SW480 (cell line): ENCODE measurements at regions not wholly inside any gene's neighbourhood (a gene's known extent, or its start where the extent isn't known, plus 50 kb on each side); places are given as distances from the start of the nearest gene placed in this dataset.
"Not testable (repeated sequence)": the region's sequence is repeated elsewhere in the genome, so short reads cannot be mapped to it uniquely, and the experiment has no call there.

Experiments used
- DNase-seq: peaks from one replicate; pipeline ENCODE4 v3.0.0-alpha.2; 2016; ENCODE audit warnings: low spot score

GRCh38 chr3:110888625-110889375 lies 182.8 kb upstream of the NECTIN3 start:
- DNase-seq = not testable (repeated sequence)

GRCh38 chr3:110889376-110889699 lies 182.3 kb upstream of the NECTIN3 start:
- not testable (repeated sequence) for DNase-seq

GRCh38 chr3:110894574-110894973 lies 177.0 kb upstream of the NECTIN3 start:
- DNase-seq = no peak

- no peak for DNase-seq
Measured at GRCh38 chr3:110895054-110895453, 176.6 kb upstream of the NECTIN3 start.

GRCh38 chr3:110897046-110897445 lies 174.6 kb upstream of the NECTIN3 start:
- no peak for DNase-seq

GRCh38 chr3:110900576-110900975 lies 171.0 kb upstream of the NECTIN3 start:
- no peak for DNase-seq

- DNase-seq = no peak
Measured at GRCh38 chr3:110901536-110901935, 170.1 kb upstream of the NECTIN3 start.

- DNase-seq = no peak
Measured at GRCh38 chr3:110902453-110903085, 169.0 kb upstream of the NECTIN3 start.

GRCh38 chr3:110903771-110904519 lies 167.7 kb upstream of the NECTIN3 start:
- DNase-seq = no peak

- no peak for DNase-seq
Measured at GRCh38 chr3:110904520-110904890, 167.1 kb upstream of the NECTIN3 start.

GRCh38 chr3:110905121-110905520 lies 166.5 kb upstream of the NECTIN3 start:
- no peak for DNase-seq

- no peak for DNase-seq
Measured at GRCh38 chr3:110909839-110910238, 161.8 kb upstream of the NECTIN3 start.

GRCh38 chr3:110910346-110910955 lies 161.2 kb upstream of the NECTIN3 start:
- DNase-seq = no peak

GRCh38 chr3:110918963-110919362 lies 152.7 kb upstream of the NECTIN3 start:
- DNase-seq = no peak

GRCh38 chr3:110925798-110926197 lies 145.8 kb upstream of the NECTIN3 start:
- DNase-seq = no peak

- no peak for DNase-seq
Measured at GRCh38 chr3:110928016-110928662, 143.5 kb upstream of the NECTIN3 start.

- DNase-seq = no peak
Measured at GRCh38 chr3:110929816-110930215, 141.8 kb upstream of the NECTIN3 start.

- DNase-seq = no peak
Measured at GRCh38 chr3:110932567-110932966, 139.0 kb upstream of the NECTIN3 start.

- no peak for DNase-seq
Measured at GRCh38 chr3:110933821-110934426, 137.7 kb upstream of the NECTIN3 start.

- no peak for DNase-seq
Measured at GRCh38 chr3:110938629-110939028, 133.0 kb upstream of the NECTIN3 start.

- no peak for DNase-seq
Measured at GRCh38 chr3:110940055-110940454, 131.6 kb upstream of the NECTIN3 start.

- no peak for DNase-seq
Measured at GRCh38 chr3:110944782-110945181, 126.8 kb upstream of the NECTIN3 start.
